ENCODE measurements at regions not wholly inside any gene's neighbourhood (a gene's known extent, or its start where the extent isn't known, plus 50 kb on each side); places are given as distances from the start of the nearest gene placed in this dataset.

- no peak for DNase-seq
These were observed 390.3 kb downstream of the KDM5D start for GRCh38 chrY:19354061-19354856.

- DNase-seq, result no peak
These were observed 392.9 kb downstream of the KDM5D start for GRCh38 chrY:19351616-19352015.

- no peak for DNase-seq
These were observed 422.8 kb downstream of the KDM5D start for GRCh38 chrY:19321701-19322100.

- DNase-seq, result no peak
These were observed 425.4 kb downstream of the KDM5D start for GRCh38 chrY:19319135-19319534.

- DNase-seq, result no peak
These were observed 427.1 kb downstream of the KDM5D start for GRCh38 chrY:19317271-19317987.

GRCh38 chrY:19307627-19308026, 436.9 kb downstream of the KDM5D start:
- no peak for DNase-seq

GRCh38 chrY:19303136-19303535, 441.4 kb downstream of the KDM5D start:
- DNase-seq, result no peak

GRCh38 chrY:19290925-19291324, 453.6 kb downstream of the KDM5D start:
- no peak for DNase-seq

GRCh38 chrY:19274076-19274475, 470.4 kb downstream of the KDM5D start:
- DNase-seq, result no peak

GRCh38 chrY:19268331-19268730, 476.2 kb downstream of the KDM5D start:
- no peak for DNase-seq

- no peak for DNase-seq
These were observed 479.1 kb downstream of the KDM5D start for GRCh38 chrY:19265404-19265803.

GRCh38 chrY:19262310-19262709, 482.2 kb downstream of the KDM5D start:
- no peak for DNase-seq

- DNase-seq, result no peak
These were observed 458.9 kb upstream of the HSFY2 start for GRCh38 chrY:19232276-19232994.

GRCh38 chrY:19220784-19221183, 447.2 kb upstream of the HSFY2 start:
- DNase-seq, result no peak

- no peak for DNase-seq
These were observed 435.4 kb upstream of the HSFY2 start for GRCh38 chrY:19208915-19209314.

- no peak for DNase-seq
These were observed 433.5 kb upstream of the HSFY2 start for GRCh38 chrY:19207048-19207447.

GRCh38 chrY:19180824-19181223, 407.3 kb upstream of the HSFY2 start:
- DNase-seq, result no peak

GRCh38 chrY:19168202-19168565, 394.6 kb upstream of the HSFY2 start:
- DNase-seq, result no peak

GRCh38 chrY:19167319-19168201, 394.0 kb upstream of the HSFY2 start:
- DNase-seq, result no peak

- no peak for DNase-seq
These were observed 375.2 kb upstream of the HSFY2 start for GRCh38 chrY:19148783-19149182.

GRCh38 chrY:19146296-19146695, 372.8 kb upstream of the HSFY2 start:
- DNase-seq, result no peak

GRCh38 chrY:19142093-19142492, 368.6 kb upstream of the HSFY2 start:
- DNase-seq, result no peak

Measured in COR-L47 (cell line).